HL-60 (cell line): ENCODE measurements at regions not wholly inside any gene's neighbourhood (a gene's known extent, or its start where the extent isn't known, plus 50 kb on each side); places are given as distances from the start of the nearest gene placed in this dataset.

Source experiments
- DNase-seq, 2 experiments: peaks; one replicate each; pipeline ENCODE4 v3.0.0-alpha.2; 2010 to 2020; ENCODE audit warnings: low read depth in 1 of 2, low spot score in 1 of 2
- H3K27ac ChIP-seq: fragments of 250-450 bp; sonication (Bioruptor Pico); replicated peaks from 2 replicates; pipeline ENCODE4 v1.5.1; 2020; ENCODE audit warnings: mild to moderate bottlenecking, moderate library complexity
- H3K27me3 ChIP-seq: fragments of 250-450 bp; sonication (Bioruptor Pico); 2 replicates; pipeline ENCODE4 v1.5.1; 2021; ENCODE audit warnings: mild to moderate bottlenecking, moderate library complexity; ENCODE audit not compliant: insufficient read depth, poor library complexity, severe bottlenecking
- H3K4me3 ChIP-seq: replicated peaks from 2 replicates; pipeline ENCODE4 v1.5.1; 2011; ENCODE audit warnings: mild to moderate bottlenecking, control low read depth, low read length; ENCODE audit not compliant: insufficient read depth
- GABPA ChIP-seq: IDR thresholded peaks from 2 replicates; pipeline ENCODE4 v1.6.1; 2012; ENCODE audit warnings: low read depth
- POLR2AphosphoS5 ChIP-seq: IDR thresholded peaks from 2 replicates; pipeline ENCODE4 v1.6.1; 2012; ENCODE audit warnings: low read depth
- SPI1 ChIP-seq: IDR thresholded peaks from 2 replicates; pipeline ENCODE4 v1.6.1; 2012; ENCODE audit warnings: low read depth, mild to moderate bottlenecking, borderline replicate concordance
- TF ChIP-seq, protein P1 (sequence below): IDR thresholded peaks from 2 replicates; pipeline ENCODE4 v1.6.1; 2012; ENCODE audit warnings: low read depth; ENCODE audit not compliant: insufficient replicate concordance
- TF ChIP-seq, protein P2 (sequence below): IDR thresholded peaks from one replicate; pipeline ENCODE4 v1.5.1; 2011; ENCODE audit warnings: low read length, control low read depth, inconsistent platforms; ENCODE audit not compliant: insufficient read depth

DNA sequence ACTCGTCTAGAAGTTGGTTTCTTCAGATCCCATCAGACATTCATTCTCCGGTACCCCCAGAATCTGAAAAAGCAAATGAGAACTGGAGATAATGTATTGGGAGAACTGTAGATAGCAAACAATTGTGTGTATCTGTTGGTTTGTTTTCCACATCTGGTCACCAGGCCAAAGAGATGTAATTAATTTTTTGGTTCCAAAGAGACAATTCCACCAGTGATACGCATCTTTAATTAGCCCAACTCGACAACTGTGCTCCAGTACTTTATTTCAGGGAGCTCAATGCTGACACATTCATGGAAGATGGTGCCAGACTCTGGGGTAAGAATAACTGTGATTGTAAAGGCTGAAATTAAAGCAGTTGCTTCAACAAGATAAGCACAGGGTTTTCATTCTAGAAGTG is 74.5 kb downstream of the NPTX2 start:
- TF ChIP-seq, protein P1, sequence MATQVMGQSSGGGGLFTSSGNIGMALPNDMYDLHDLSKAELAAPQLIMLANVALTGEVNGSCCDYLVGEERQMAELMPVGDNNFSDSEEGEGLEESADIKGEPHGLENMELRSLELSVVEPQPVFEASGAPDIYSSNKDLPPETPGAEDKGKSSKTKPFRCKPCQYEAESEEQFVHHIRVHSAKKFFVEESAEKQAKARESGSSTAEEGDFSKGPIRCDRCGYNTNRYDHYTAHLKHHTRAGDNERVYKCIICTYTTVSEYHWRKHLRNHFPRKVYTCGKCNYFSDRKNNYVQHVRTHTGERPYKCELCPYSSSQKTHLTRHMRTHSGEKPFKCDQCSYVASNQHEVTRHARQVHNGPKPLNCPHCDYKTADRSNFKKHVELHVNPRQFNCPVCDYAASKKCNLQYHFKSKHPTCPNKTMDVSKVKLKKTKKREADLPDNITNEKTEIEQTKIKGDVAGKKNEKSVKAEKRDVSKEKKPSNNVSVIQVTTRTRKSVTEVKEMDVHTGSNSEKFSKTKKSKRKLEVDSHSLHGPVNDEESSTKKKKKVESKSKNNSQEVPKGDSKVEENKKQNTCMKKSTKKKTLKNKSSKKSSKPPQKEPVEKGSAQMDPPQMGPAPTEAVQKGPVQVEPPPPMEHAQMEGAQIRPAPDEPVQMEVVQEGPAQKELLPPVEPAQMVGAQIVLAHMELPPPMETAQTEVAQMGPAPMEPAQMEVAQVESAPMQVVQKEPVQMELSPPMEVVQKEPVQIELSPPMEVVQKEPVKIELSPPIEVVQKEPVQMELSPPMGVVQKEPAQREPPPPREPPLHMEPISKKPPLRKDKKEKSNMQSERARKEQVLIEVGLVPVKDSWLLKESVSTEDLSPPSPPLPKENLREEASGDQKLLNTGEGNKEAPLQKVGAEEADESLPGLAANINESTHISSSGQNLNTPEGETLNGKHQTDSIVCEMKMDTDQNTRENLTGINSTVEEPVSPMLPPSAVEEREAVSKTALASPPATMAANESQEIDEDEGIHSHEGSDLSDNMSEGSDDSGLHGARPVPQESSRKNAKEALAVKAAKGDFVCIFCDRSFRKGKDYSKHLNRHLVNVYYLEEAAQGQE, result no peak
- TF ChIP-seq, protein P2, sequence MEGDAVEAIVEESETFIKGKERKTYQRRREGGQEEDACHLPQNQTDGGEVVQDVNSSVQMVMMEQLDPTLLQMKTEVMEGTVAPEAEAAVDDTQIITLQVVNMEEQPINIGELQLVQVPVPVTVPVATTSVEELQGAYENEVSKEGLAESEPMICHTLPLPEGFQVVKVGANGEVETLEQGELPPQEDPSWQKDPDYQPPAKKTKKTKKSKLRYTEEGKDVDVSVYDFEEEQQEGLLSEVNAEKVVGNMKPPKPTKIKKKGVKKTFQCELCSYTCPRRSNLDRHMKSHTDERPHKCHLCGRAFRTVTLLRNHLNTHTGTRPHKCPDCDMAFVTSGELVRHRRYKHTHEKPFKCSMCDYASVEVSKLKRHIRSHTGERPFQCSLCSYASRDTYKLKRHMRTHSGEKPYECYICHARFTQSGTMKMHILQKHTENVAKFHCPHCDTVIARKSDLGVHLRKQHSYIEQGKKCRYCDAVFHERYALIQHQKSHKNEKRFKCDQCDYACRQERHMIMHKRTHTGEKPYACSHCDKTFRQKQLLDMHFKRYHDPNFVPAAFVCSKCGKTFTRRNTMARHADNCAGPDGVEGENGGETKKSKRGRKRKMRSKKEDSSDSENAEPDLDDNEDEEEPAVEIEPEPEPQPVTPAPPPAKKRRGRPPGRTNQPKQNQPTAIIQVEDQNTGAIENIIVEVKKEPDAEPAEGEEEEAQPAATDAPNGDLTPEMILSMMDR, result no peak
- TF ChIP-seq SPI1, result no peak
- TF ChIP-seq POLR2AphosphoS5, result no peak
- TF ChIP-seq GABPA, result no peak
- no peak for DNase-seq
- no peak overlapping the region for H3K27ac ChIP-seq
- H3K27me3 ChIP-seq, result no peaks in the 10 kb centered on the region
- no peak overlapping the region for H3K4me3 ChIP-seq

DNA sequence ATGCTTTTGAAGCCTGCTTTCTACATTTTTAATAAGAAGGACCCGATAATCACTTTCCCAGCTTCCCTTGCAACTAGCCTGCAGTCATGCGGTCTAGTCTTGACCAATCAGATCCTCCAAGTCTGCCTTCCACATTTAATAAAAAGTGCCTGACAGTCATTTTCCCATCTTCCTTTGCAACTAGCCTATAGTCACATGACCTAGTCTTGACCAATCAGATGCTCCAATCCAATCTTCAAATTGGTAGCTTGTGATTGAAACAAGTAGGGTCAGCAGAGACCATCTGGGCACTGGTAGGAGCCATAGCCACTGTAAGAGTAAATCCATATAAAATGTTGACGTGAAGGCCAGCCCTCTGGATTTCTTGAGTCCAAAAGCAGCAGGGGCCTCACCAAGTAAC is 80.0 kb downstream of the NPTX2 start:
- Histone ChIP-seq H3K4me3 (no peak overlapping the region), H3K27ac (no peak overlapping the region), H3K27me3 (no peaks in the 10 kb centered on the region)
- TF ChIP-seq POLR2AphosphoS5, result no peak
- TF ChIP-seq, protein P1, result no peak
- TF ChIP-seq SPI1, result no peak
- no peak for TF ChIP-seq GABPA
- TF ChIP-seq, protein P2, result no peak
- DNase-seq, result no peak

DNA sequence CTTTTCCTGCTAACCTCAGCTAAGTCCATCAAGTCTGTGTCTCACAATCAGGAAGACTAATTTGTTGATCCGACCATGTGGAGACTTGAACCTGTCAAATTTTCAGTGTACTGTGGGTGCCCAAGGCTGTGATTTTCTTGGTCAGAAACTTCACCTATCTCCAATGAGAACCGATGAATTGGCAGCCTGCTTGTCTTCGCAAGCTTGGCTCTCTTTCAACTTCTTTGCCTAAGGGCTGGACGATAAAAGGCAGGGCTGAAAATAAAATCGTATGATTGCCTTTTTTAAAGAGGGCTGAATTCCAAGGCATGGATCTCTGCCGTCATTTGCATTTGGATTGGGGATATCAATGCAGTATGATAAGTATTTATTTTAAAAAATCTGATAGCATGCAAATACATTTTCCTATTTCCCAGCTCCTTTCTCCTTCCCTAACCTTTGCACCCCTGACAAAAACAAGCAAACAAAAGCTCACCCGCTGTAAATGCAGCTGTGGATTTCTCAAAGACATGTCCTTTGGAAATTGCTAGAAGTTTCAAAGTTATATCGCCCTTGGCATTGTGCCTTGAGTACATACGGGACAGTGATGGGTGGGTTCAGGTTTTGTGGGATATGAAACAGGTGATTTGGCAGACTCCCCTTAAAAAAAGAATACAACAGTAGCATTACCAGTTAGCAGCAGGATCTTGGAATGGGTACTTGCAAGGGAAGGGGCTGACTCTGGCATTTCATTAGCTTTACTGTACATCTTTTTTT is 80.6 kb downstream of the NPTX2 start:
- Histone ChIP-seq H3K27me3 (no peaks in the 10 kb centered on the region), H3K27ac (no peak overlapping the region), H3K4me3 (no peak overlapping the region)
- DNase-seq, result no peak
- TF ChIP-seq, protein P2, result no peak
- TF ChIP-seq, protein P1, result no peak
- TF ChIP-seq SPI1, result no peak
- no peak for TF ChIP-seq POLR2AphosphoS5
- no peak for TF ChIP-seq GABPA
